HG03025 (cell line): ENCODE measurements at regions not wholly inside any gene's neighbourhood (a gene's known extent, or its start where the extent isn't known, plus 50 kb on each side); places are given as distances from the start of the nearest gene placed in this dataset.
"Not testable (repeated sequence)": the region's sequence is repeated elsewhere in the genome, so short reads cannot be mapped to it uniquely, and the experiment has no call there.

Experiments used
- ATAC-seq: cut with Tn5 transposase; IDR thresholded peaks from one replicate; pipeline ENCODE4 v1.9.1; 2021; ENCODE audit warnings: mild to moderate bottlenecking, moderate library complexity; ENCODE audit not compliant: unreplicated experiment, low FRiP score

DNA sequence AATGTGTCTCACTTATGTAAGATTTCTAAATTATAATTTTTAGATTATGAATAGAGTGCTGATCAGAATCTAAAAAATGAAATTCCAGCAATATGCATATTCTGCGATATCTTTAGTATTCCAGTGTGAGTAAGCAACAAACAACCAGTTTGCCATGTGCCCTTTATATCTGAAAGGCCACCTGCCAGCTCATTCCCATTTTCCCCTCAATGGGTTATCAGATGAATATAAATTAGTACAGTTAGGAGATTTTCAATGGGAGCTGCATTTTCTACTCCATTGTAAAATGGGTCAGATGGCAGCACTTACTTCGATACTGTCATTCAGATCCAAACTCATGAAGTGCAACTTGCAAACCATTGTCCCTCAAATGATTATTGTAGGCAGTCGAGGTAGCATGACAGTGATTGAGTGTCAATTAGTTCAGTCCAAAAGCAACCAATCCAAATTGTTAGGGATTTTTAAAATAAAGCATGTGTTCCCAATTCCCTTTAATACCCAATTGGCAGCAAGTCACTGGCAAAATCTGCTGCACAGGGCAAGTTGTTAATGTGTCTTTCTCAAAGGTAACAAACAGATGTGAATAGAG lies 680.3 kb downstream of the LRRIQ3 start:
- no peak for ATAC-seq

DNA sequence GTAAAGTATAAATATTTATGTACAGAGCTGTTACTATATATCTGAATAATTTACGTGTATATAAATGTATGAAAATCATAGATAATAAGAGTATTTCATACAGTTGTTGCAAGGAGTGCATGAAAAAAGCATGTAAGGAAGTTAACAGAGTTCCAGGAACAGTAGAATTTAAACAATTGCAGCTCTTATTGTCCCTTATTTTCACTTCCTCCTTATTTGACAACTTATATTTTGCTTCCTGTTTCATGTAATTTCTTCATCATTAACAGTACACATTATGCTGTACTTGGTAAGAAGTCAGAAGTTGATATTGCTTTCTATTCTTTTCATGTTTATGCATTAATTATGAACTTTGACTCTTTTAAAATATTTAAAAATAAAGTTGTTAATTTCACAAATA lies 681.5 kb downstream of the LRRIQ3 start:
- no peak for ATAC-seq

DNA sequence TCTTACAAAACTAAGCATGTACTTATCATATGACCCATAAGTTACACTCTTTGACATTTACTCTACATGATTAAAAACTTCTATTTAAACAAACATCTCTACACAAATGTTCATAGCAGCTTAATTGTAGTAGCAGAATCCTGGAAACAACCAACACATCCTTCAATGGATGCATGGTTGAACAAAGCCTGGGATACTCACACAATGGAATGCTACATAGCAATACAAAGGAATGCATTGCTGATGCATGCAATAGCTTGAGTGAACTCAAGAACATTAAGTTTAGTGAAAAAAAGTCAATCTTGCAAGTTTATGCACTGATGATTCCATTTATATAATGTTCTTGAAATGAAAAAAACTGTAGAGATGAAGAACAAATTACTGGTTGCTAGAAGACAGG lies 686.9 kb downstream of the LRRIQ3 start:
- ATAC-seq: no peak

- no peak for ATAC-seq
Observed at GRCh38 chr1:73500154-73500553, 697.8 kb downstream of the LRRIQ3 start.

DNA sequence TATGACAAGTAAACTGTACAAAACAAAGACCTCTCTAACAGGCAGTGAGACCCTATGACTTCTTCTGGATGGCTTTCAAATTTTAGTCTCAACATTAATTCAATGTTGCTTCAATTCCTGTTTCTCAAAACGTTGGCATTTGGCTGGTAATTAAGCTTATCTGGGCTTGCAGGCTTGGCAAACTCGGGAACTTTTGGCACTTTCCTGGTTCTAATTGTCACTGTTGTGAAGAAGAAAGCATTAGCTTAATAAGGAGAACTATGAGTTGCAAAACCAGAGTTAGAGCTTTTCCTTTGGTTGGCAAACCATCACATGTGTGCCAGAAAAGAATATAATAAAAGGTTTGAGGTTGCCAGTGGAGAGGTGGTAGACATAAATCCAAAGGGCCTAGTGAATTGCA lies 698.3 kb downstream of the LRRIQ3 start:
- no peak for ATAC-seq

DNA sequence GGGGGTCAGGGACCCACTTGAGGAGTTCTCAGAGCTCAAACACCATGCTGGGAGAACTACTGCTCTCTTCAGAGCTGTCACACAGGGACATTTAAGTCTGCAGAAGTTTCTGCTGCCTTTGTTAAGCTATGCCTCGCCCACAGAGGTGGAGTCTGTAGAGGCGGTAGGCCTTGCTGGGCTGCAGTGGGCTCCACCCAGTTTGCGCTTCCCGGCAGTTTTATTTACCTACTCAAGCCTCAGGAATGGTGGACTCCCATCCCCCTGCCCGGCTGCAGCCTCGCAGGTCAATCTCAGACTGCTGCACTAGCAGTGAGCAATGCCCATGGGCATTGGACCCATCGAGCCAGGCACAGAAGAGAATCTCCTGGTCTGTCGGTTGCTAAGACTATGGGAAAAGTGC lies 706.4 kb downstream of the LRRIQ3 start:
- no peak for ATAC-seq

- ATAC-seq: no peak
Observed at GRCh38 chr1:73475316-73475870, 722.6 kb downstream of the LRRIQ3 start.

DNA sequence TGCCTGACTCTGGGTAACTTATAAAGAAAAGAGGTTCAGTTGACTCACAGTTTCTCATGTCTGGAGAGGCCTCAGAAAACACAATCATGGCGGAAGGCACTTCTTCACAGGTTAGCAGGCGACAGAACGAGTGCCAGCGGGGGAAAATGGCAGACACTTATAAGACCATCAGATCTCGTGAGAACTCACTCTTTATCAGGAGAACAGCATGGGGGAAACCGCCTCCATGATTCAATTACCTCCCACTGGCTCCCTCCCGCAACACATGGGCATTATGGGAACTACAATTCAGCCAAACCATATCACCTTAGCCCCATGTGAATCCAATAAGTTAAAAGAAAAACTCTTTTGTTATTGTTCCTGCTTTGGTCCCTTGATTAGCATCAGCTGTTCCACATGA lies 725.2 kb downstream of the LRRIQ3 start:
- no peak for ATAC-seq

DNA sequence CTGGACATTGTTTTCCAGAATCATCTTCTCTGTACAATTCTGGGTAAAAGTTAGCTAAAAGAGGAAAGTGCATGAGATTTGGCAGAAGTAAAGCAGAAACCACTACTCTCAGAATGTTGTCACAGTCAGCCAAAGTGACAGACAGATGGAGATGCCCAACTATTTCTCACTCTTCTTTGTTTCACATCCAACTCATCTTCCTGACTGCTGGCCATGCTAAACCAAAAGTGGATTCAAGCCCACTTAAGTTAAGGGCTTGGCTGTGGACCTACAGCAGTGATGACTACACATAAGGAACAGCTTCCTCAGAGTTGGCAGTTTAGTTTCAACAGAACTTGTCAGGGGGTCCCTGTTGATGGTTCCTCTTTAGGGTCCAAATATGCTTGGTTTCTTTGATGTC lies 730.2 kb downstream of the LRRIQ3 start:
- ATAC-seq: no peak

DNA sequence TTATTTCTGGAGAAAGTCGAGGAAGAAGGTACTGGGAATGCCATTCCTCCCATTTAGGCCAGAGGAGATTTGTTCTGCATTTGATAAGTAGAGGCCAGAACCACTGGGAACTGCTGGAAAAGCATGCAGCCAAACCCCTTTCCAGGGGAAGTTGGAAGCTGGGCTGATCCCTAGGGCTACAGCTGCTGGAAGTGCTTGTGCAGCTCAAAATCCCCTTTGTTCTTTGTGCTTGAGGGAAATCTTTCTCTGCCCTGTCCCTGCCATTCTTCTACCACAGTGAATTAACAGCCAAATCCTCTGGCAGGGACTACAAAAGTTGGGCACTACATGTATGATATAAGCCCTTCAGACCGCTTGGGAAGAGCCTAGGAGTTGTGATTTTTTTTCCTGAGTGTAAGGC lies 734.1 kb downstream of the LRRIQ3 start:
- no peak for ATAC-seq

GRCh38 chr1:73452522-73452921 lies 745.5 kb downstream of the LRRIQ3 start:
- ATAC-seq: no peak

- ATAC-seq: not testable (repeated sequence)
Observed at GRCh38 chr1:73450668-73451067, 747.3 kb downstream of the LRRIQ3 start.

- no peak for ATAC-seq
Observed at GRCh38 chr1:73411479-73411878, 786.5 kb downstream of the LRRIQ3 start.

GRCh38 chr1:73401666-73402065 lies 796.3 kb downstream of the LRRIQ3 start:
- ATAC-seq: no peak

- no peak for ATAC-seq
Observed at GRCh38 chr1:73382966-73383365, 815.0 kb downstream of the LRRIQ3 start.

GRCh38 chr1:73366734-73367413 lies 831.1 kb downstream of the LRRIQ3 start:
- no peak for ATAC-seq

- ATAC-seq: no peak
Observed at GRCh38 chr1:73359001-73359400, 839.0 kb downstream of the LRRIQ3 start.

DNA sequence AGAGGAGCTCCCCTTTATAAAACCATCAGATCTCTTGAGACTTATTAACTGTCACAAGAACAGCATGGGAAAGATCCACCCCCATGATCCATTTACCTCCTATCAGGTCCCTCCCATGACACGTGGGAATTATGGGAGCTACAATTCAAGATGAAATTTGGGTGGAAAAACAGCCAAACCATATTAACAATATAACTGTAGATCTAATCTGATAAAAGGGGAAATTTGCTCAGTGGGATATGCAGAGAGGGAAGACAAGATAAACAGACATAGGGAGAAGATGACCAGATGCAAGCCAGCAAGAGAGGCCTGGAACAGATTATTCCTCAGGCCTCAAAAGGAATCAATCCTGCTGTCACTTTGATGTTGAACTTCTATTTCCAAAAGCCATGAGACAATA lies 841.5 kb downstream of the LRRIQ3 start:
- ATAC-seq: no peak

DNA sequence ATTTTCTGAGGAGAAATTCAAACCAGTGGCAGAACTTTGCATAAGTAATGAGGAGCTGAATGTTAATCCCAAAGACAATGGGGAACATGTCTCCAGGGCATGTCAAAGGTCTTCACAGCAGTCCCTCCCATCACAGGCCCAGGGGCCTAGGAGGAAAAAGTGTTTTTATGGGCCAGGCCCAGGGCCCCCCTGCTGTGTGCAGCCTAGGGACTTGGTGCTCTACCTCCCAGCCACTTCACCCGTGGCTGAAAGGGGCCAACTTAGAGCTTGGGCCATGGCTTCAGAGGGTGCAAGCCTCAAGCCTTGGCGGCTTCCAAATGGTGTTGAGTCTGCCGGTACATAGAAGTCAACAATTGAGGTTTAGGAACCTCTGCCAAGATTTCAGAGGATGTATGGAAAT lies 854.0 kb downstream of the LRRIQ3 start:
- no peak for ATAC-seq

DNA sequence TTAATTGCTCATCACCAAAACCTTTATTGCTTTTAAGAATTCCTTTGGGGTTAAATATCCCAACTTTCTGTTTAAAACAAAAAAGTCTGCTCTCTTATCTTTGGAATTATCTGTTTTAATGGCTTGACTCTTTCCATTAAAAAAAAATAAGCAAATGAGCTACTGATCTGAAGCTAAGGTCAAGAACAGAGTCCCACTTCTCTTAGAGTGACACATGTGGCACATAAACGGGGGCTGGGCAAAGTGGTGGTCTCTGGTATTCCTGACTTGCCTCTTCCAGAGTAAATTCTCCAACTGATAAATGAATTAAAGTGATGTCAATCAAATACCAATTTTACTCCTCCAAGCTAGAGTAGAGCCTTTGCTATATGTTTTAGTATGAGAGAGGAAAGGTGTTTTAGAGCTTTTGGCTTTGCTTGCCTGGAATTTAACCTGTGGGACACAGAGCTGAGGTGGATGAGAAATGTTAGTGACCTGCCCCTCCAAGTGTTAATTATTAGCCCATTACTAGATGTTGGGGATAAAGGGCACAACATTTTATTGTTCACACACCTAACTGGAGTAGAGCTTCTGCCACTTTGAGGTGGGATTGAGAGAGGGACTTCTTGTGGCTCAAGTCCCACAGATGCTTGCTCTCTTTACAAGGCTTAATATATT lies 864.0 kb downstream of the LRRIQ3 start:
- no peak for ATAC-seq

- no peak for ATAC-seq
Observed at GRCh38 chr1:73331726-73332125, 866.2 kb downstream of the LRRIQ3 start.

- ATAC-seq: no peak
Observed at GRCh38 chr1:73327998-73328397, 870.0 kb downstream of the LRRIQ3 start.
